ENCODE measurements at regions not wholly inside any gene's neighbourhood (a gene's known extent, or its start where the extent isn't known, plus 50 kb on each side); places are given as distances from the start of the nearest gene placed in this dataset.
A peak's percentile ranks its signal among the peaks of the same experiment; 100 is the strongest.

DNA sequence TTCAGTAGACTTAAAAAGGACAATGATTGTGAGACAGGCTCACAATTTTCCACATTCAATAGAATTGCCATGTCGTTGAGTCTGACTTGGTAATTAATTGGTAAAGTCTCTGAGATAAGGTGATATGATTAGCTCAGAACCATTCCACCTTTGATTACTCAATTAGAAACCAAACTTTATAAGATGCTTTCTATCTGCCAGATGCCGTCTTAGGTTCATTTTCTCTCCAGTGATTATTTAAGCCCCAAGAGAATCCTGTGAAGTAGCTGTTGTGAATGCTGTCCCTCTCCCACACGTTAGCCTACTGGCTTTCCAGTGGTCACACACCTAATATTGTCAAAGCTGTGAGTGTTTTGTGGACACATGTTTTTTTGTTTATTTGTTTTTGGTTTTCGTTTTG, 528.9 kb upstream of the ZNF462 start:
- no peak overlapping the region for H3K4me3 ChIP-seq (ENCODE audit: low read depth, low read length)
- DNase-seq (ENCODE audit: low read depth): no peak

DNA sequence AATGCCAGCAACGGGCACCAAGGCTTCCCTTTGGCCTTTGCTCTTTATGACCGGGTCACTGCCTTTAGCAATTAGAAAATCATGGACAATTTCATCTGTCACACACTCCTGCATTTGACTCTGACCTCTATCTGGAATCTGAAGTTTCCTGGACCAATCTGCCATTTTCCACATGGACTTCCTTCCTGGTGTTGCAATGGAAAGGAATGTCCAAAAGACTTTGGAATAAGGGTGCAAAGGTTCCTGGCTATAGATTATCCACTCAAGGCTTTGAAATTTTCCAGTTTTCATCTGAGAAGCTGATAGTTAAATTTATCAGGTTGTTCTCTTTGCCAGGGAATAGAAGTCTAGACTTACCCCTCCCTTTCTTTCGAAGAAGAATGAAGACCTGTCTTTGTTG, 523.1 kb upstream of the ZNF462 start:
- H3K4me3 ChIP-seq (ENCODE audit: low read depth, low read length): no peak overlapping the region
- no peak for DNase-seq (ENCODE audit: low read depth)

DNA sequence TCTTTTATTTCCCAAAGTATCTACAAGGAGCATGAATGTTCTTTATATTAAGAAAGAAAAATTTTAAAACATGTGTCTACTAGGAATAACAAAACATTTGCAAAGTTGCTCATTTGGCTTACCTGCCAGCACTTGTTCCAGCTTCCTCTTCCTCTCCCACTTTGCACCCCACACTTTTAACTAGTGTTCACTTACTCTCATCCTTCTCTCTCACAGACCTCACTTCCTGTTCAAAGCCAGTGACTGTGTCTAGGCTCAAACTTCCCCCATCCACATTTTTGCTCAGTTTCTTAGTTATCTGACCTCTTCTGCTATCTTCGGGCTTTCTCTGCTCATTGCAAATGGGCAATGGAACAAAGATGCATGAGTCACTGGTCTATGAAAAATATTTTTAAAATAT, 512.2 kb upstream of the ZNF462 start:
- H3K4me3 ChIP-seq (ENCODE audit: low read depth, low read length): no peak overlapping the region
- no peak for DNase-seq (ENCODE audit: low read depth)

DNA sequence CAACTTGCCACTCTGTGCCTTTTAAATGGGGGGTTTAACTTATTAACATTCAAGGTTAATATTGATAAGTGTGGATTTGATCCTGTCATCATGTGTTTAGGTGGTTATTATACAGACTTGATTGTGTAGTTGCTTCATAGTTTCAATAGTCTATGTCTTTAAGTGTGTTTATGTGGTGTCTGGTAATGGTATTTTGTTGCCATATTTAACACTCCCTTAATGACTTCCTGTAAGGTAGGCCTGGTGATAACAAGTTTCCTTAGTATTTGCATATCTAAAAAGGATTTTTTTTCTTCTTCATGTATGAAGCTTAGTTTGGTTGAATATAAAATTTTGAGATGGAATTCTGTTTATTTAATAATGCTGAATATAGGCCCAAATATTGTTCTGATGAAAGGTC, 506.0 kb upstream of the ZNF462 start:
- no peak overlapping the region for H3K4me3 ChIP-seq (ENCODE audit: low read depth, low read length)
- no peak for DNase-seq (ENCODE audit: low read depth)

DNA sequence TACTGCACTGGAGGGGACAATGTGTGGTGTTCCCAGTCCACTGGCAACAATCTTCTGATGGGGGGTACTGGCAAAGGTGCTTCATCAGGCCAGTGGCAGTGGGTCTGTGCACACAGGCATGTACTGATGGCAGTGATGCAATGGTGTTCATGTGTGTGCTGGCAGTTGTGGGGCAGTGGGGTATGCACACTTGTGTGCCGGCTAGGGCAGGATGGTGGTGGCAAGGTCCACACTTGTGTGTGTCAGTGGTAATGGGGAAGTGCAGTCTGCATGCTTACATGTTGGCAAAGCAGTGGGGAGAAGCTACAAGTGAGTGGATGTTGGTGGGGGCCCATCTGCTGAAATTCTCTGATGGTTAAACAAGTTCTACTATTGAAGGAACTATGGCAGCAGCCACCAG, 504.6 kb upstream of the ZNF462 start:
- no peak overlapping the region for H3K4me3 ChIP-seq (ENCODE audit: low read depth, low read length)
- no peak for DNase-seq (ENCODE audit: low read depth)

DNA sequence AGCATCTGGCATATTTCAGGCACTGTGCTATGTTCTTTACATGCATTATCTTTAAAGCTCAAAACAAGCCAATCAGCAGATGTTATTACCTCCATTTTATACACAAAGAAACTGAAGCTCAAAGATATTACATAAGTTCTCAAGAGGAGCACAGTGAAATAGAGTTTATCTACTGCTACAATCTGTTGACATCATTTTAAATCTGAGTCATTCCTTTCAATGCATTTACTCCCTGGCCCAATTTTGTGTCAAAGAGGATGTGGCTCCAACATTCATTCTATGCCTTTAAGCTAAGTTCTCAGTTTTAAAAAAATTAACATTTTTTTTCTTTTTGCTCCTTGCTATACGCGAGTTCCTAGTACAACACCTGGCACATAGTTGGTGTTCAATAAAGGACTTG, 486.3 kb upstream of the ZNF462 start:
- DNase-seq (ENCODE audit: low read depth): no peak
- H3K4me3 ChIP-seq (ENCODE audit: low read depth, low read length): no peak overlapping the region

DNA sequence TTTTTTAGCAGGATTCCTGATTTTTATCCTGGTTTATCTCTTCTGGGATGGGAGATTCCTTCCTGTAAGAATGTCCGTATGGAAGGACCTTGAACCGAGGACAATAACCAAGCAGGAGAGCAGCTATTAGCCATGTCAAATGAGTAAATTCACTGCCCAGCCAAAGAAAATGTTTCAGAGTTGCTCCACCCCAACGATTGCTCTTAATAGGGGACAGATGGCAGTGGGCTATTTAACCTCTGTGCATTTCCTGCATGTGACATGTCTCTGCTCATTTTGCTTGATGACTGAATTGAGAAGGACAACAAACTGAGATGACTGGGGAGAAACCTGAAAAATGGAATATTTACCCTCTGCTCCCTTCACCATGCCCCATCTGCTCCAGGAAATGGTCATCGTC, 479.9 kb upstream of the ZNF462 start:
- no peak overlapping the region for H3K4me3 ChIP-seq (ENCODE audit: low read depth, low read length)
- no peak for DNase-seq (ENCODE audit: low read depth)

DNA sequence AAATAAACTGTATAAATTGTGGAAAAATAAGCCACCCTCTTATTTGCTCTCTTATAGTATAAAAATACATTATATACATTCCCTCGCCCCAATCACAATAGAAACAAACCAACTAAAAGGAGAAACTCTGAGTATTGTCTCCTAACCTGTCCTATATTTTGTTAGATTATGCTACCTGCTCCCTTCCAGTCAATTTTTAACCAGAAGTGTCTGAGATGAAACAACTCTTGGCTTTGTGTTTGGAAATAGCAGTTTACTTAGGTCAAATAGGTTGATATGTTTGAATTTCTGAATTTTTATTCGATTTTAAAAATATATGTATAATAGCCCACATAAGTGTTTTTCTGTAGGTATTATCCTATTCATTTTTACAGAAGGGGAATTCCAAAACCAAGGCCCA, 475.0 kb upstream of the ZNF462 start:
- H3K4me3 ChIP-seq (ENCODE audit: low read depth, low read length): no peak overlapping the region
- DNase-seq (ENCODE audit: low read depth): no peak

DNA sequence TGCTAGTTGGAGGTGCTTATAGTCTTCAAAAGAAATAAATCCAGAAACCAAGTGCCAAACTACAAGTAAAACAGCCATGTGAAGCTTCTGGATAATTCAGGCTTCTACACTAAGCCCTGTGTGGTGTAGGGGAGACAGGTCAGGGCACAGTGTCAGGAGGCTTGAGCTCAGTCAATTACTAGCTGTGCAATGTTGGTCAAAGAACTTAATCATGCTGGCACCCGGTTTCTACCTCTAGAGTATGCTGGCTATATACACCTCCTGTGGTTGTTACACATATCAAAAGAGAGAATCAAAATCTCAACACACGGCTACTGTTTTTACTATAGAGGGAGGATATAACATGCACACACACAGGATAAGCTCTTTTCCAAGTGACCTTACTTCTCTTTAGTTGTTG, 469.7 kb upstream of the ZNF462 start:
- no peak overlapping the region for H3K4me3 ChIP-seq (ENCODE audit: low read depth, low read length)
- DNase-seq (ENCODE audit: low read depth): no peak

DNA sequence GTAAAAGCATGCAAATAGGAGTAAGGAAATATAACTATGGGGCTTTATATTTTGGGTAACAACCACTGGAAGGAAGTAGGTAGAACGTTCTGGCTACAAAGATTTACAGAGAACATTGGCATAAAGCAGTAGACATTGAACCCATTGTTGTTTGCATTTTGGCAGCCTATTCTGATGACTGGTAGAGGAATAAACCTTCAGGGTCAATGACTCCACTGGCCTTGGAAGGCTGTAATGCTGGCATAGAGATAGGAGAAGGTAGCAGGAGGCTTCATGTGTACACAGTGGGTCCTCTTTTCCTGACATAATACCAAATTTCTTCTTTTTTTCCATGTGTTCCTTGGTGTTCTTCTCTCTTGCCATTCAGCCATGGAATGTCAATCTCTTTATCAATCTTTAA, 462.8 kb upstream of the ZNF462 start:
- no peak overlapping the region for H3K4me3 ChIP-seq (ENCODE audit: low read depth, low read length)
- DNase-seq (ENCODE audit: low read depth): no peak

DNA sequence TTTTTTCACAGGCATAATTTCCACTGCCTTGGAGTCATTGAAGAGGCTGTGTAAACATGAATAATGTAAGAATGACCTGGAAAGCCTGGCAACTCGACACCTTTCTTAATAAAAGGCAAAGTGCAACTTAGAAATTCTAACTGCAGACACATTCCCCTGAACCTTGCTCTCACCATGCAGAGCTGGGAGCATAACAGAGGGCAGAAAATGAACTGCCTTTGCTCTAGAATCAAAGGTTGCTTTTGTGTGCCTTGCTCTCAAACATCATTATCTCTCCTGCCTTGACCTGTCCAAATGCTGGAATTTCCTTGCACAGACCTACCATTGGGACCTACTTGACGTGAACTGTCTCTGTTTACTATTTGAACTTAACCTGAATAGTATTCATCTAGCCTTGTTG, 462.0 kb upstream of the ZNF462 start:
- H3K4me3 ChIP-seq (ENCODE audit: low read depth, low read length): no peak overlapping the region
- no peak for DNase-seq (ENCODE audit: low read depth)

DNA sequence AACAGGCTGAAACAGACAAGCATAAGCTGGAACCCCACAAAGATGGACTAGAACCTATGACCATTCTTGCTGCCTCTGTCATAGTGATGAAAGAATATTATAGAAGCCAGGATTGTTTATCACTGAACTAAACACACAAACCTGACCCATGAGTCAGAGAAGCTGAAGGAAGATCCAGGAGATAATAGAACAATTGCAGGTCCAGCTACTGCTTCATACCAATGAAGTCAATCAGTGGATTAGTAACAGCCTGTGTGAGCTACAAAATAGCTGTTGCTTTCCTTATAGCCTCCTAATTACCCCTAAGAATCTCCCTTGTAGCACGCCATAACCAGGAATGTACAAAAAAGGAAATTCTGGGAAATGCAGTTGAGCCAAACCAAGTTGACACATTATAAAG, 459.9 kb upstream of the ZNF462 start:
- no peak overlapping the region for H3K4me3 ChIP-seq (ENCODE audit: low read depth, low read length)
- peak; percentile 12 for DNase-seq (ENCODE audit: low read depth)

DNA sequence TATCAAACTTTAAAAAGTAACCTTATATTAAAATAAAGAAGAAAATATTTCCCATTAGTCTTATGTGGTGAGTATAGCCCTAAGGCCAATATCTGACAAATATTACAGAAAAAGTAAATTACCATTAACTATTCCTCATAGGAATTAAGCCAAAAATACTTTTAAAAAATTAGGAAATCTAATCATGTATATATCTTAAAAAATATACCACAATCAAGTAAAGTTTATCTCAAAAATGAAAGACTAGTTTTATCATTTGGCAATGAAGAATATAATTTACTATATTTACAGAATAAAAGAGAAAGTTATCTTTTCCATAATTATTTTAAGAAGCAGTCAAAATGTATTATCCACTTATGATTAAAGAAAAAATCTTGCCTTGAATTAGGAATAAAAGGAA, 458.8 kb upstream of the ZNF462 start:
- no peak for DNase-seq (ENCODE audit: low read depth)
- no peak overlapping the region for H3K4me3 ChIP-seq (ENCODE audit: low read depth, low read length)

DNA sequence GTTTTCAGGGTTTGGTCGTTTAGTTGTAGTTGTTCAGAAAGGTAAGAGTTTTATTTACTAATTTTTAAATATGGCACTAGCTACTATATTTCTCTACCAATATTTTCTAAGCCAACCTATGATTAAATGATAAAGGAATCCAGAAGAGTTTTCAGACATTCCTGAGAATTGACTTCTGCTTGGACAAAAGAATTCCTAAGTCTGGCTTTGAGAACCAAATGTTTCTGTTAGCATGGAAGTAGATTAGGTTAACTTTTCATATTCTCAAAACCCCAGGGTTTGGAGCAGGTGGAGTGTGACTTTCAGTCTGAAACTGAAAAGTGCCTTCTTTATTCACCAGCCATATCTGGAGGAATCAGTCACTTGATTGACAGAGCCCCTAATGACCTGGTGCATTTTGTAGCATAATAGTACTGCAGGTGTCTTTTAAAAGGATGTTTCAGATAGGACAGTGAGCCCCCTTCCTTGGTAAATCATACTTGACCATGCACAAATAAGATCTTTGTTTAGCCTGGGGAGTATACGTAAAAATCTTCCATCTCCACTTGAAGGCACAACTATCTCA, 457.0 kb upstream of the ZNF462 start:
- DNase-seq (ENCODE audit: low read depth): no peak
- H3K4me3 ChIP-seq (ENCODE audit: low read depth, low read length): no peak overlapping the region

DNA sequence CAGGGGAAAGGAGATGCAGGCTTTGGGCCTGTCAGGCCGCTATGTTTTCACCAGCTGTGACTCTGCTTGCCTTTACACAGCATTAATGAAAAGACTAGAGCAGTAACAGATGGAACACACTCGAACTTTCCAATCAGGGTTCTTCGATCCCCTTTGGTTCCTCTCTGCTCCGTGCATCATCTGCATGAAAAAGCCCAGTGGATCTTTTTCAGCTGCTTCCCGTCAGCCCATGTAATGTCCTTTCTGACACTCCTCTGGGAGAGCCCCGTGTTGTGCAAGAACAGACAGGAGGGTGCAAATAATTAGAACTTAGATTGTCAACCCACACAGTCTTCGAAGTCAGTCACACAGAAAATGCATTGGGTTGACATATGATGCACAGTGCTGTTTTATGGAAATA, 448.9 kb upstream of the ZNF462 start:
- H3K4me3 ChIP-seq (ENCODE audit: low read depth, low read length): no peak overlapping the region
- DNase-seq (ENCODE audit: low read depth): no peak

DNA sequence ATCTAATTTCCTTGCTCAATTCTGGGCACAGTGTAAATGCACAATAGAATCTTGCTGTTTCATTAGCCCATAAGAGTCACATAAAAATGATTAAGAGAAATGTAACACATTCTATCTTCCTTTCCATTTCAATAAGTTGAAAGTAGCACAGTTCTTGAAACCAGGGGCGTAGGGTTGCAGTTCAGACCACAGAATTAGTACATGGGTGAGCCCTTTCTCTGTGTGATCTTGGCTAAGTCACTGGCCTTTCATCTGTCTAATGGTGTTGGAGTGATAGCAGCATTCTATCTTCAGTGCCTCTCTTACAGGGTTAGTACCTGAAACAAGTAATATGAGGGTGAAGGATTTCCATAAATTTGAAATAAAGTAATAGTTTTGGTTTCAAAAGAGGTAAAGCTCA, 445.3 kb upstream of the ZNF462 start:
- H3K4me3 ChIP-seq (ENCODE audit: low read depth, low read length): no peak overlapping the region

DNA sequence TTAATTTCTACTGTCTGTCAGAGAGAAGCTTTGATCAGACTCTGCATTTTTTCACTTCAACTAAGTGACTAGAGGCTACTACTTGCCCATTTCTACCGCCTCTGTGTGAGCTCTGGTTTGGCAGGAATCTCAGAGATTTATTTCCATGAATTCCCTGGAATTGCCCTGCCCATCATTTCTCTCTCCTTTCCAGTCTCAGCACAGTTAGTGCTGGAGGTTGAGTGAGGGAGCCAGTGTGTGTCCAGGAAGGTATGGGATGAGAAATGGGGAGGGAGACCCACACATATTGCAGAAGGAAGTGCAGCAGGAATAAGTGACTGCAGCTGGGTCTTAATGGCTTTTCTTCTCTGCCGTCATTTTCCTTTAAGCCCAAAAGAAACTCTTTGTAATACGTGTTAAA, 443.1 kb upstream of the ZNF462 start:
- no peak for DNase-seq (ENCODE audit: low read depth)
- H3K4me3 ChIP-seq (ENCODE audit: low read depth, low read length): no peak overlapping the region

More for the DNA sequence above, 445.3 kb upstream of the ZNF462 start:
- DNase-seq (ENCODE audit: low read depth): no peak

DNA sequence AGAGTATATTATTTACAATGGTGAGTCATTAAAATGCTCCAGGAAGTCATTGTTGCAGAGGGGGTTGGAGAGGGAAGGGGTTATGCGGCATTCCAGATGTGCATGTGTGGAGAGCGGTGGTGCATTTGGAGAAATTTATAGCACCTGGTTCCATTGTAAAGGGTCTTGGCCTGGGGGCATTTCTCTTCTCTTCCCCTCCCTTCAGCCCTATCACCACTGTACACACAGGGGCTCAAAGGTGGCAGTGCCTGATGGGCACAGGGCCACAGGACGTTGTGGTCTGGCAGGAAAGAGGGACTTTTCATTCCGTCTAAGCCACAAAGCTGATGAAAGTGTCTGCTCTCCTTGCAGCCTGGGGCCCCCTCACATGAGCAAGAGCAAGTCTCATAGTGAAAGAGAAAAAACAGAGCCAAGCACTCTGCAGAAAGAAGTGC, 442.4 kb upstream of the ZNF462 start:
- peak; percentile 54 for DNase-seq (ENCODE audit: low read depth)
- H3K4me3 ChIP-seq (ENCODE audit: low read depth, low read length): no peak overlapping the region

DNA sequence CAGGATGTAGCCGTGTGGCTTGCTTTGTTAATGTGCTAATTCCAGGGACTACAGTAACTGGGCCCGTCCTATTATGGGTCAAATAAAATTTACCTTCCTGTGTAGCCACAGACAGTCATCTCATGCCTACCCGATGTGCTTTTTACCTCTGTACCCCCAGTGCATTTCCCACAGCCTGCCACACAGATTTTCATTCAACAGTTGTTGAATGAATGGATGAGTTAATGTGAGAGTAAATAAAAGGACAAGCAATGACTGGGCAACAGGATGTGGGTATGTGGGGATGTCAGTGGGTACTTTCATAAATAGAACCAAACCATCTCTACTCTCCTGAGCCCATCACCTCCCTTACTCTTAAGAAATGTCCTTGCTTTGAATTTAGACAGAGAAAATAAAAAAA, 441.2 kb upstream of the ZNF462 start:
- H3K4me3 ChIP-seq (ENCODE audit: low read depth, low read length): no peak overlapping the region
- no peak for DNase-seq (ENCODE audit: low read depth)

DNA sequence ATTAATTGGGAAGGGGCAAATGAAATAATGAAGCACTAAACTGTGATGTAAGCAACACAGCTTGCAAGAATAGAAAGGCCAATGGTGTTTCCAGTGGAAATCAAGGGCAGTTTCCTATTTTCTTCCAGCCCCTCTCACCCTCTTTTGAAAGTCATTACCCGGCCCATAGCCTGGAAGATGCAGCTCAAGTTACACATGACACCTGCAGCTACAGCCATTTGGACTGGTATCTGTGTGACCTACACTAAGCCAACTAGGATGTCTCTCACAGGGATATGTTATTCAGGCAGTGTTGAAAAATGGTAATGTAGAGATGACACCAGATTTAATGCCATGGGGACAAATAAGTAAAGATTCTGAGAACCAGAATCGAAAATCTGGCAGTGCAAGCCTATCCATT, 439.4 kb upstream of the ZNF462 start:
- no peak for DNase-seq (ENCODE audit: low read depth)
- no peak overlapping the region for H3K4me3 ChIP-seq (ENCODE audit: low read depth, low read length)

DNA sequence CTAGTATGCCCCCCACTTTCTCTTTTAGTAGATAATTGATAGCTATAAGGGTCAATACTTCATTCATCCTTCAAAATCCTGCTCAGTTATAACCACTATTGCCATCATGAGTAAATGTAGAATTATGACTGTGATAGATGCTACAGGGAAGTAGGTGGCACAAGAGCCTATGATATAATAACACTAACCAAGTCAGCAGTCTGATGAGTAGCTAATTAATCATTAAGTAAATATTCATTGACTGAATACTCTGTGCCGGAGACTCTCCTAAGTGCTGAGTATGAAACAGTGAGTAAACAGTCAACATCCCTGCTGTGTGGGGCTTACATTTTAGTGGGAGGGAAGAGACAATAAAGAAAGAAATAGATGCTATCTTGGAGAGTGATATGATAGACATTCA, 430.3 kb upstream of the ZNF462 start:
- no peak overlapping the region for H3K4me3 ChIP-seq (ENCODE audit: low read depth, low read length)
- no peak for DNase-seq (ENCODE audit: low read depth)

DNA sequence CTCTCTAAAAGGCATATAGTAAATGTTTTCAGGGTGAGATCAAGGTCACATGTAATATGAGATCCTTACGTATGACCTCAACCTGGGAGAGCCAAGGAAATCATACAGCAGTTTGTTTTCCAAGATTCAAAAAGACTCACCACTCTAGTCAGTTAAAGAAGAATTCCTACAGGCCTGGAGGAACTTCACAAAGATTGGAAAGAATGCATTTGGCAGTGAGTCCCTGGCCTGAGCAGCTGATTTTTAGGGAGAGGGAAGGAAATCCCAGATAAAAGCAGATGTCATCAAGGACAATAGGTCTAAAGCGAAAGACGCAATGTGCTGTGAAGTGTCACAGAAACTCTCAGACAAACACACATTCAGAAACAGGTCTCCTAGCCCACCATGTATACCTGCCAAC, 424.0 kb upstream of the ZNF462 start:
- no peak for DNase-seq (ENCODE audit: low read depth)
- H3K4me3 ChIP-seq (ENCODE audit: low read depth, low read length): no peak overlapping the region
